K562 (cell line): ENCODE measurements at regions not wholly inside any gene's neighbourhood (a gene's known extent, or its start where the extent isn't known, plus 50 kb on each side); places are given as distances from the start of the nearest gene placed in this dataset.

Source experiments
- HDAC1 ChIP-seq, 2 experiments: fragments of 450-650 bp; IDR thresholded peaks; 2 replicates each; pipeline ENCODE4 v1.6.1; 2016 to 2017; ENCODE audit warnings: inconsistent platforms in 1 of 2, mild to moderate bottlenecking in 1 of 2, moderate library complexity in 1 of 2
- JUN ChIP-seq, 2 experiments: sonication (generic) in 1 of 2; formaldehyde crosslinking in 1 of 2; IDR thresholded peaks; 2 replicates each; pipeline versions ENCODE4 v1.6.1 to v1.8.0; 2012 to 2022; ENCODE audit warnings: borderline replicate concordance in 2 of 2, mild to moderate bottlenecking in 2 of 2, improper control_type of control experiment in 1 of 2, low read depth in 1 of 2, low read length in 1 of 2, missing genetic modification reagents in 1 of 2
- MYC ChIP-seq, 2 experiments: fragments of 250-450 bp in 1 of 2; sonication (Bioruptor Pico) in 1 of 2; IDR thresholded peaks; 2 replicates each; pipeline versions ENCODE4 v1.5.1 to v1.6.1; 2012 to 2021; ENCODE audit warnings: low read depth in 2 of 2, borderline replicate concordance in 1 of 2, improper control_type of control experiment in 1 of 2, low read length in 1 of 2, mild to moderate bottlenecking in 1 of 2, moderate library complexity in 1 of 2
- RNF2 ChIP-seq: sonication (generic); IDR thresholded peaks from 2 replicates; pipeline ENCODE4 v1.6.1; 2016
- SIN3A ChIP-seq, 2 experiments: fragments of 150-350 bp in 1 of 2; IDR thresholded peaks; 2 replicates each; pipeline ENCODE4 v1.6.1; 2011 to 2016; ENCODE audit warnings: borderline replicate concordance in 2 of 2, low read depth in 2 of 2, low read length in 2 of 2, mild to moderate bottlenecking in 2 of 2, moderate library complexity in 2 of 2; ENCODE audit not compliant: control insufficient read depth in 1 of 2
- SMC3 ChIP-seq: conservative IDR thresholded peaks from 2 replicates; pipeline ENCODE4 v1.6.1; 2011; ENCODE audit warnings: low read depth, low read length, improper control_type of control experiment; ENCODE audit not compliant: insufficient read depth
- SRF ChIP-seq, 2 experiments: fragments of 250-450, 450-650 bp in 1 of 2; sonication (Bioruptor Pico) in 1 of 2; sonication (generic) in 1 of 2; formaldehyde crosslinking; IDR thresholded peaks; 2 replicates each; pipeline versions ENCODE4 v1.5.0 to v1.5.1; 2020 to 2022; ENCODE audit warnings: mild to moderate bottlenecking in 1 of 2, missing genetic modification reagents in 1 of 2
- ZNF184 ChIP-seq: sonication (generic); formaldehyde crosslinking; IDR thresholded peaks from 2 replicates; pipeline ENCODE4 v1.5.0; 2020; ENCODE audit warnings: missing genetic modification reagents
- ZNF232 ChIP-seq: sonication (generic); formaldehyde crosslinking; IDR thresholded peaks from 2 replicates; pipeline ENCODE4 v1.8.0; 2022; ENCODE audit warnings: mild to moderate bottlenecking, missing genetic modification reagents
- ZNF76 ChIP-seq: fragments of 250-450 bp; sonication (Bioruptor Pico); IDR thresholded peaks from 2 replicates; pipeline ENCODE4 v1.4.0; 2020; ENCODE audit warnings: mild to moderate bottlenecking, moderate library complexity, borderline replicate concordance
- TF ChIP-seq, protein P1 (sequence below), 3 experiments: IDR thresholded peaks in 2 of 3; conservative IDR thresholded peaks in 1 of 3; 2 replicates each; pipeline ENCODE4 v1.5.1; 2011 to 2012; ENCODE audit warnings: low read length in 3 of 3, mild to moderate bottlenecking in 3 of 3, control low read depth in 2 of 3, improper control_type of control experiment in 1 of 3, inconsistent platforms in 1 of 3, low read depth in 1 of 3, mixed read lengths in 1 of 3, moderate library complexity in 1 of 3; ENCODE audit not compliant: insufficient read depth in 2 of 3
- TF ChIP-seq, protein P2 (sequence below): fragments of 250-450 bp; sonication (Bioruptor Pico); IDR thresholded peaks from 2 replicates; pipeline ENCODE4 v1.4.0; 2020; ENCODE audit warnings: mild to moderate bottlenecking, moderate library complexity
- TF ChIP-seq, protein P3 (sequence below): IDR thresholded peaks from 2 replicates; pipeline ENCODE4 v1.6.1; 2011; ENCODE audit not compliant: insufficient read length; ENCODE audit errors: extremely low read depth
- TF ChIP-seq, protein P4 (sequence below): sonication (generic); formaldehyde crosslinking; IDR thresholded peaks from 2 replicates; pipeline ENCODE4 v1.8.0; 2022; ENCODE audit warnings: missing genetic modification reagents, mild to moderate bottlenecking, moderate library complexity, borderline replicate concordance

DNA sequence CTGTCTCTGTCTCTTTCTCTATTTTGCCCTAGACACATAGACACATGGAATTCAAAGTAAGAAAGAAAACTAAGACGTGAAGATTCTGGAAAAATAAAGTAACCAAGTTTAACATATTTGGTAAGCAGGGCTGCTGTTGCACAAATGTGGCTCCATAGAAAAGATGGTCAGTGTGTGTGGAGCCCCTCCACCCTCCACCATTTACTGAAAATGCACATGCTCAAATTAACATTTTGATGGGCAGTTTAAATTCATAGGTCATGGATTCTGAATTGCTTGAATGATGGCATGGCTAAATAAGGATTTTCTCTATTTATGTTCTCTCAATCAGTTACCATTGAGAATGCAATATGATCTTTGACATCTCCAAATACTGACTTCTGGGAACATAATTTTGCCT lies 165.5 kb upstream of the CHRM2 start:
- TF ChIP-seq RNF2 (no peak), ZNF76 (CRISPR knock-in tag) (no peak), JUN (IDR thresholded peaks at IDR 0.05; ENCODE audit: borderline replicate concordance, low read depth, low read length) (no peak), JUN (CRISPR knock-in tag; IDR thresholded peaks at IDR 0.05; ENCODE audit: borderline replicate concordance) (no peak), SIN3A (IDR thresholded peaks at IDR 0.05; ENCODE audit: borderline replicate concordance in 2 of 2, control insufficient read depth in 1 of 2, low read depth in 2 of 2, low read length in 2 of 2) (no peak), HDAC1 (IDR thresholded peaks at IDR 0.05) (no peak), ZNF232 (CRISPR knock-in tag) (no peak), ZNF184 (CRISPR knock-in tag) (no peak), SRF (CRISPR knock-in tag; IDR thresholded peaks at IDR 0.05) (no peak), SMC3 (no peak), MYC (IDR thresholded peaks at IDR 0.05; ENCODE audit: low read depth, low read length) (no peak), MYC (CRISPR knock-in tag; IDR thresholded peaks at IDR 0.05; ENCODE audit: borderline replicate concordance, low read depth) (no peak)
- TF ChIP-seq, protein P1, sequence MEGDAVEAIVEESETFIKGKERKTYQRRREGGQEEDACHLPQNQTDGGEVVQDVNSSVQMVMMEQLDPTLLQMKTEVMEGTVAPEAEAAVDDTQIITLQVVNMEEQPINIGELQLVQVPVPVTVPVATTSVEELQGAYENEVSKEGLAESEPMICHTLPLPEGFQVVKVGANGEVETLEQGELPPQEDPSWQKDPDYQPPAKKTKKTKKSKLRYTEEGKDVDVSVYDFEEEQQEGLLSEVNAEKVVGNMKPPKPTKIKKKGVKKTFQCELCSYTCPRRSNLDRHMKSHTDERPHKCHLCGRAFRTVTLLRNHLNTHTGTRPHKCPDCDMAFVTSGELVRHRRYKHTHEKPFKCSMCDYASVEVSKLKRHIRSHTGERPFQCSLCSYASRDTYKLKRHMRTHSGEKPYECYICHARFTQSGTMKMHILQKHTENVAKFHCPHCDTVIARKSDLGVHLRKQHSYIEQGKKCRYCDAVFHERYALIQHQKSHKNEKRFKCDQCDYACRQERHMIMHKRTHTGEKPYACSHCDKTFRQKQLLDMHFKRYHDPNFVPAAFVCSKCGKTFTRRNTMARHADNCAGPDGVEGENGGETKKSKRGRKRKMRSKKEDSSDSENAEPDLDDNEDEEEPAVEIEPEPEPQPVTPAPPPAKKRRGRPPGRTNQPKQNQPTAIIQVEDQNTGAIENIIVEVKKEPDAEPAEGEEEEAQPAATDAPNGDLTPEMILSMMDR (IDR thresholded peaks at IDR 0.05 in 2 of 3, conservative IDR thresholded peaks at IDR 0.05 in 1 of 3; ENCODE audit: insufficient read depth in 2 of 3, low read depth in 1 of 3, low read length in 3 of 3), result no peak
- TF ChIP-seq, protein P2, sequence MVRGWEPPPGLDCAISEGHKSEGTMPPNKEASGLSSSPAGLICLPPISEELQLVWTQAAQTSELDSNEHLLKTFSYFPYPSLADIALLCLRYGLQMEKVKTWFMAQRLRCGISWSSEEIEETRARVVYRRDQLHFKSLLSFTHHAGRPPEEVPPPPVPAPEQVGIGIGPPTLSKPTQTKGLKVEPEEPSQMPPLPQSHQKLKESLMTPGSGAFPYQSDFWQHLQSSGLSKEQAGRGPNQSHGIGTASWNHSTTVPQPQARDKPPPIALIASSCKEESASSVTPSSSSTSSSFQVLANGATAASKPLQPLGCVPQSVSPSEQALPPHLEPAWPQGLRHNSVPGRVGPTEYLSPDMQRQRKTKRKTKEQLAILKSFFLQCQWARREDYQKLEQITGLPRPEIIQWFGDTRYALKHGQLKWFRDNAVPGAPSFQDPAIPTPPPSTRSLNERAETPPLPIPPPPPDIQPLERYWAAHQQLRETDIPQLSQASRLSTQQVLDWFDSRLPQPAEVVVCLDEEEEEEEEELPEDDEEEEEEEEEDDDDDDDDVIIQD, result no peak
- TF ChIP-seq, protein P3, sequence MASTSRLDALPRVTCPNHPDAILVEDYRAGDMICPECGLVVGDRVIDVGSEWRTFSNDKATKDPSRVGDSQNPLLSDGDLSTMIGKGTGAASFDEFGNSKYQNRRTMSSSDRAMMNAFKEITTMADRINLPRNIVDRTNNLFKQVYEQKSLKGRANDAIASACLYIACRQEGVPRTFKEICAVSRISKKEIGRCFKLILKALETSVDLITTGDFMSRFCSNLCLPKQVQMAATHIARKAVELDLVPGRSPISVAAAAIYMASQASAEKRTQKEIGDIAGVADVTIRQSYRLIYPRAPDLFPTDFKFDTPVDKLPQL, result no peak
- TF ChIP-seq, protein P4, sequence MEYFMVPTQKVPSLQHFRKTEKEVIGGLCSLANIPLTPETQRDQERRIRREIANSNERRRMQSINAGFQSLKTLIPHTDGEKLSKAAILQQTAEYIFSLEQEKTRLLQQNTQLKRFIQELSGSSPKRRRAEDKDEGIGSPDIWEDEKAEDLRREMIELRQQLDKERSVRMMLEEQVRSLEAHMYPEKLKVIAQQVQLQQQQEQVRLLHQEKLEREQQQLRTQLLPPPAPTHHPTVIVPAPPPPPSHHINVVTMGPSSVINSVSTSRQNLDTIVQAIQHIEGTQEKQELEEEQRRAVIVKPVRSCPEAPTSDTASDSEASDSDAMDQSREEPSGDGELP (CRISPR knock-in tag), result no peak
